ENCODE measurements at regions not wholly inside any gene's neighbourhood (a gene's known extent, or its start where the extent isn't known, plus 50 kb on each side); places are given as distances from the start of the nearest gene placed in this dataset.

GRCh38 chr13:61339054-61339621, 76.5 kb downstream of the PCDH20 start:
- Histone ChIP-seq H3K79me2 (ENCODE audit: insufficient read depth) (no peaks in the 10 kb centered on the region), H3K9me3 (0 out of 2 replicates have a peak, but pooled peaks cover 5% of the 10 kb centered on the region), H3K27me3 (ENCODE audit: insufficient read depth) (no peaks in the 10 kb centered on the region), H3K4me1 (ENCODE audit: control insufficient read depth in 1 of 2, insufficient read depth in 2 of 2, low read depth in 1 of 2, low read length in 1 of 2) (no peaks in the 10 kb centered on the region), H3F3A (replicated peaks; ENCODE audit: insufficient read depth) (no peaks in the 10 kb centered on the region), H3K4me3 (ENCODE audit: low read depth in 2 of 2, low read length in 1 of 2) (no peak overlapping the region), H3K9me2 (no peaks in the 10 kb centered on the region), H2AFZ (ENCODE audit: low read depth) (no peak overlapping the region), H3K4me2 (no peak overlapping the region), H3K27ac (ENCODE audit: low read depth in 2 of 2, low read length in 1 of 2) (no peak overlapping the region), H4K20me1 (ENCODE audit: insufficient read depth) (no peaks in the 10 kb centered on the region), H3K9ac (no peak overlapping the region), H3K36me3 (replicated peaks in 1 of 2; ENCODE audit: control insufficient read depth in 1 of 2, insufficient read depth in 2 of 2, low read length in 1 of 2) (no peaks in the 10 kb centered on the region)
- TF ChIP-seq PBX3 (IDR thresholded peaks at IDR 0.05) (no peak), RFX5 (IDR thresholded peaks at IDR 0.05; ENCODE audit: low read length) (no peak), NRF1 (IDR thresholded peaks at IDR 0.05; ENCODE audit: low read depth, low read length) (no peak), MXI1 (IDR thresholded peaks at IDR 0.05; ENCODE audit: low read depth, low read length) (no peak), SMC3 (IDR thresholded peaks at IDR 0.05; ENCODE audit: low read depth, low read length) (no peak), RAD21 (IDR thresholded peaks at IDR 0.05; ENCODE audit: low read length) (no peak), RXRA (IDR thresholded peaks at IDR 0.05; ENCODE audit: borderline replicate concordance, low read depth) (no peak), USF1 (IDR thresholded peaks at IDR 0.05; ENCODE audit: borderline replicate concordance, low read depth) (no peak), POLR2AphosphoS5 (IDR thresholded peaks at IDR 0.05; ENCODE audit: low read depth, low read length) (no peak), CHD2 (IDR thresholded peaks at IDR 0.05; ENCODE audit: low read length, partially characterized antibody) (no peak), JUND (IDR thresholded peaks at IDR 0.05) (no peak), FOSL2 (IDR thresholded peaks at IDR 0.05; ENCODE audit: borderline replicate concordance, low read depth) (no peak), NFIC (IDR thresholded peaks at IDR 0.05; ENCODE audit: borderline replicate concordance) (no peak)
- TF ChIP-seq, protein P1, sequence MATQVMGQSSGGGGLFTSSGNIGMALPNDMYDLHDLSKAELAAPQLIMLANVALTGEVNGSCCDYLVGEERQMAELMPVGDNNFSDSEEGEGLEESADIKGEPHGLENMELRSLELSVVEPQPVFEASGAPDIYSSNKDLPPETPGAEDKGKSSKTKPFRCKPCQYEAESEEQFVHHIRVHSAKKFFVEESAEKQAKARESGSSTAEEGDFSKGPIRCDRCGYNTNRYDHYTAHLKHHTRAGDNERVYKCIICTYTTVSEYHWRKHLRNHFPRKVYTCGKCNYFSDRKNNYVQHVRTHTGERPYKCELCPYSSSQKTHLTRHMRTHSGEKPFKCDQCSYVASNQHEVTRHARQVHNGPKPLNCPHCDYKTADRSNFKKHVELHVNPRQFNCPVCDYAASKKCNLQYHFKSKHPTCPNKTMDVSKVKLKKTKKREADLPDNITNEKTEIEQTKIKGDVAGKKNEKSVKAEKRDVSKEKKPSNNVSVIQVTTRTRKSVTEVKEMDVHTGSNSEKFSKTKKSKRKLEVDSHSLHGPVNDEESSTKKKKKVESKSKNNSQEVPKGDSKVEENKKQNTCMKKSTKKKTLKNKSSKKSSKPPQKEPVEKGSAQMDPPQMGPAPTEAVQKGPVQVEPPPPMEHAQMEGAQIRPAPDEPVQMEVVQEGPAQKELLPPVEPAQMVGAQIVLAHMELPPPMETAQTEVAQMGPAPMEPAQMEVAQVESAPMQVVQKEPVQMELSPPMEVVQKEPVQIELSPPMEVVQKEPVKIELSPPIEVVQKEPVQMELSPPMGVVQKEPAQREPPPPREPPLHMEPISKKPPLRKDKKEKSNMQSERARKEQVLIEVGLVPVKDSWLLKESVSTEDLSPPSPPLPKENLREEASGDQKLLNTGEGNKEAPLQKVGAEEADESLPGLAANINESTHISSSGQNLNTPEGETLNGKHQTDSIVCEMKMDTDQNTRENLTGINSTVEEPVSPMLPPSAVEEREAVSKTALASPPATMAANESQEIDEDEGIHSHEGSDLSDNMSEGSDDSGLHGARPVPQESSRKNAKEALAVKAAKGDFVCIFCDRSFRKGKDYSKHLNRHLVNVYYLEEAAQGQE (IDR thresholded peaks at IDR 0.05; ENCODE audit: low read depth, low read length) = no peak
- 43% methylated on average over 7 of the region's 45 CpGs for WGBS (ENCODE audit: low lambda C conversion rate)
- DNase-seq = no peak
- ChIA-PET POLR2A (no interaction called here), CTCF (interaction anchor here (0.7 kb wide), 1 partner anchor 615 kb away, joined by 3 read pairs; no protein-coding TSS in a partner anchor)

Data from SK-N-SH (cell line).